Aorta (tissue), 5 donors: ENCODE measurements at regions not wholly inside any gene's neighbourhood (a gene's known extent, or its start where the extent isn't known, plus 50 kb on each side); places are given as distances from the start of the nearest gene placed in this dataset.

Source experiments
- ATAC-seq: fragments of 200-7000 bp; cut with Tn5 transposase; one replicate; pipeline ENCODE4 v1.9.1; 2022; ENCODE audit warnings: moderate library complexity; ENCODE audit not compliant: low FRiP score
- DNase-seq, 2 donors: peaks; one replicate each; pipeline ENCODE4 v3.0.0-alpha.2; 2020
- H3K27ac ChIP-seq, 2 donors: one replicate each; pipeline ENCODE4 v1.5.1; 2013; ENCODE audit warnings: low read length in 2 of 2, mild to moderate bottlenecking in 2 of 2, moderate library complexity in 2 of 2, control low read depth in 1 of 2, inconsistent platforms in 1 of 2, low read depth in 1 of 2
- H3K27me3 ChIP-seq, 2 donors: one replicate each; pipeline ENCODE4 v1.6.1; 2013; ENCODE audit warnings: control low read depth in 1 of 2, low read length in 1 of 2, mild to moderate bottlenecking in 1 of 2, moderate library complexity in 1 of 2; ENCODE audit not compliant: insufficient read depth in 2 of 2, control insufficient read depth in 1 of 2
- H3K36me3 ChIP-seq, 2 donors: one replicate each; pipeline ENCODE4 v1.6.1; 2013; ENCODE audit warnings: control low read depth in 1 of 2, low read length in 1 of 2, mild to moderate bottlenecking in 1 of 2; ENCODE audit not compliant: insufficient read depth in 2 of 2, control insufficient read depth in 1 of 2
- H3K4me1 ChIP-seq, 2 donors: one replicate each; pipeline ENCODE4 v1.6.1; 2013; ENCODE audit warnings: low read length in 2 of 2, control low read depth in 1 of 2, mild to moderate bottlenecking in 1 of 2, moderate library complexity in 1 of 2; ENCODE audit not compliant: insufficient read depth in 2 of 2, control insufficient read depth in 1 of 2
- H3K4me3 ChIP-seq, 2 donors: one replicate each; pipeline ENCODE4 v1.5.1; 2013; ENCODE audit warnings: low read length in 2 of 2, control low read depth in 1 of 2, mild to moderate bottlenecking in 1 of 2
- H3K9me3 ChIP-seq: one replicate; pipeline ENCODE4 v1.6.1; 2013; ENCODE audit warnings: mild to moderate bottlenecking, low read length; ENCODE audit not compliant: control insufficient read depth
- WGBS, 2 donors: extraction: QIAGEN DNeasy Blood & Tissue Kit; methylation state at CpG; one replicate each; pipeline ENCODE4 v1.1.7; 2013; 5-methylcytosine and 5-hydroxymethylcytosine counted together
- intact Hi-C, 2 donors: fragments of 100-400 bp; cut with DNase I; formaldehyde crosslinking; loops; one replicate each; pipeline versions ENCODE4 v1.14.2 to v1.15.0; 2022
- donor health status: healthy with polysubstance abuse.
- donor health status: Bipolar disorder and iron deficiency.
- donor health status: DM: no; HTN: no; CAD: no.
- donor health status: DM: no; HTN: no; CAD: no.
- donor health status: DM: yes; HTN: yes; CAD: no.

- no peaks in the 10 kb centered on the region for H3K27me3 ChIP-seq
- DNase-seq (no peak), ATAC-seq (no peak)
- H3K4me3 ChIP-seq, result no peak overlapping the region
- no peak overlapping the region for H3K27ac ChIP-seq
- no peaks in the 10 kb centered on the region for H3K36me3 ChIP-seq
- H3K4me1 ChIP-seq, result peaks cover 0 to 3% of the 10 kb centered on the region in 2 donors
- intact Hi-C loops, result no loop called here
- 74 to 76% methylated on average over 2 of the region's 2 CpGs for WGBS, 2 donors
- H3K9me3 ChIP-seq, result no peaks in the 10 kb centered on the region
Observed at GRCh38 chr15:62880278-62880677, 162.3 kb upstream of the TPM1 start.

GRCh38 chr15:62881056-62881455 is 161.5 kb upstream of the TPM1 start:
- no peak for DNase-seq
- 85 to 98% methylated on average over 4 of the region's 4 CpGs for WGBS, 2 donors
- ATAC-seq, result no peak
- H3K27me3 ChIP-seq, result no peaks in the 10 kb centered on the region
- H3K27ac ChIP-seq, result no peak overlapping the region
- intact Hi-C loops, result no loop called here
- no peaks in the 10 kb centered on the region for H3K4me1 ChIP-seq
- H3K4me3 ChIP-seq, result no peak overlapping the region
- no peaks in the 10 kb centered on the region for H3K9me3 ChIP-seq
- H3K36me3 ChIP-seq, result no peaks in the 10 kb centered on the region

DNA sequence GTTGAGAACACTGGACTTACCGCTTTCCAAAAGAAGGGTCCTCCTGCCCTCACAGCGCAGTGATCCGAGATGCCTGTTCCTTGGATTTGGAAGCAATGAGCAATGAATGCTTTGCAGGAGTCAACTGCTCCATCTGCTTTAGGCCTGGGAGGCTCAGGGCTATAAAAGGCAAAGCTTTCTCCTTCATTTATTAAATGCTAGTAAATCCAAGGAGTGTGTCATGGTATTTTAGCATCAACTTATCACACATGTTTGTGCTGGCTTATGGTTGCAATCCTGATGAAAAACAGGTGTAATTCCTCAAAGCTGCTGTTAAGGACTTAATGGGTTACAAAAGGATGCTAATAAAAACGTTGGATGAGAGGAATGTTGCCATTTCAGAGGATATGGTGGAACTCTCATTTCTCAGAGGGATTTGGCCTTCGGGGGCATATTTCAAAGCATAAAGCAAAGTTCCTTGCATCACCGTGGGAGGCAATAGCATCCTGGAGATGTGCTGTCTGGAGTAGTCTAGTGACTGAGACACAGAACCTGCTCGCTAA is 158.5 kb upstream of the TPM1 start:
- no peak for ATAC-seq
- no peak overlapping the region for H3K27ac ChIP-seq

GRCh38 chr15:62886431-62887071 is 156.0 kb upstream of the TPM1 start:
- Histone ChIP-seq H3K4me1 (no peaks in the 10 kb centered on the region), H3K9me3 (no peaks in the 10 kb centered on the region), H3K36me3 (no peaks in the 10 kb centered on the region), H3K4me3 (no peak overlapping the region), H3K27me3 (no peaks in the 10 kb centered on the region), H3K27ac (no peak overlapping the region)
- DNase-seq (no peak), ATAC-seq (no peak)
- intact Hi-C loops, result no loop called here
- 62 to 68% methylated on average over 13 of the region's 13 CpGs for WGBS, 2 donors

More for the DNA sequence above, 158.5 kb upstream of the TPM1 start:
- no peaks in the 10 kb centered on the region for H3K9me3 ChIP-seq
- intact Hi-C loops, result no loop called here
- H3K36me3 ChIP-seq, result no peaks in the 10 kb centered on the region
- H3K4me1 ChIP-seq, result no peaks in the 10 kb centered on the region
- H3K4me3 ChIP-seq, result no peak overlapping the region
- H3K27me3 ChIP-seq, result no peaks in the 10 kb centered on the region
- DNase-seq, result no peak
- WGBS, 2 donors, result 79 to 81% methylated on average over 7 of the region's 7 CpGs

- ATAC-seq, result no peak
Observed at GRCh38 chr15:62887113-62887570, 155.4 kb upstream of the TPM1 start.

DNA sequence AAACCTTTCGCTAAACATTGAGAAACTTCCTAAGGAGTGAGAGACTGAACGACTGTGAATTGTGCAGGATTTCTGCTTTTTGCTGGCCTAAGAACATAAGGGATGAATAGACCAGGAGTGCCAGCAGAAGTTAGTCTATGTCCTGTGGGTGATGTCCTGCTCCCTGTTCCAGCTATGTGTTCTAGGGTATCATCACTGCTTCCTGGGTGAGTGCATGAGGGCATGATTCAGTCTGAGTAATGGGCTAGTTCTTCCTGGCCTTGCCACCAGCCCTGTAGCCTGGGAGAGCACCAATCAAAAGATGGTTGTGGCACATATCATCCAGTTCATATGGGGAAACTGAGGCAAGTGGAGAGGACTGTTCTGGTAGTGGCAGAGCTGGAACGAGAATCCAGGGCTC is 153.9 kb upstream of the TPM1 start:
- Histone ChIP-seq H3K4me3 (no peak overlapping the region), H3K27ac (no peak overlapping the region), H3K4me1 (no peaks in the 10 kb centered on the region), H3K36me3 (no peaks in the 10 kb centered on the region), H3K27me3 (no peaks in the 10 kb centered on the region), H3K9me3 (no peaks in the 10 kb centered on the region)
- ATAC-seq, result no peak
- WGBS, 2 donors, result 97% methylated on average over 3 of the region's 3 CpGs
- DNase-seq, result no peak
- intact Hi-C loops, result no loop called here

More at GRCh38 chr15:62887113-62887570, 155.4 kb upstream of the TPM1 start:
- DNase-seq, result no peak
- H3K4me1 ChIP-seq, result no peaks in the 10 kb centered on the region
- H3K27me3 ChIP-seq, result no peaks in the 10 kb centered on the region
- H3K27ac ChIP-seq, result no peak overlapping the region
- no peak overlapping the region for H3K4me3 ChIP-seq
- WGBS, 2 donors, result 76 to 83% methylated on average over 7 of the region's 7 CpGs
- intact Hi-C loops, result no loop called here
- no peaks in the 10 kb centered on the region for H3K36me3 ChIP-seq
- H3K9me3 ChIP-seq, result no peaks in the 10 kb centered on the region

GRCh38 chr15:62889141-62889661 is 153.3 kb upstream of the TPM1 start:
- no peak overlapping the region for H3K4me3 ChIP-seq
- no peaks in the 10 kb centered on the region for H3K36me3 ChIP-seq
- no peak for ATAC-seq
- no peak for DNase-seq
- H3K27me3 ChIP-seq, result no peaks in the 10 kb centered on the region
- intact Hi-C loops, result no loop called here
- no peaks in the 10 kb centered on the region for H3K4me1 ChIP-seq
- H3K9me3 ChIP-seq, result no peaks in the 10 kb centered on the region
- no peak overlapping the region for H3K27ac ChIP-seq
- WGBS, 2 donors, result 97 to 99% methylated on average over 7 of the region's 7 CpGs

- no peak overlapping the region for H3K27ac ChIP-seq
Observed at GRCh38 chr15:62889734-62890505, 152.6 kb upstream of the TPM1 start.

More at GRCh38 chr15:62889734-62890505, 152.6 kb upstream of the TPM1 start:
- intact Hi-C loops, result no loop called here
- no peaks in the 10 kb centered on the region for H3K27me3 ChIP-seq
- no peak overlapping the region for H3K4me3 ChIP-seq
- no peak for DNase-seq
- H3K4me1 ChIP-seq, result no peaks in the 10 kb centered on the region
- H3K9me3 ChIP-seq, result no peaks in the 10 kb centered on the region
- H3K36me3 ChIP-seq, result no peaks in the 10 kb centered on the region
- WGBS, 2 donors, result 42 to 52% methylated on average over 5 of the region's 5 CpGs
- ATAC-seq, result peak; percentile 76
